ENCODE measurements at regions not wholly inside any gene's neighbourhood (a gene's known extent, or its start where the extent isn't known, plus 50 kb on each side); places are given as distances from the start of the nearest gene placed in this dataset.

GRCh38 chr14:98477935-98478334, 794.1 kb downstream of the BCL11B start:
- no peak overlapping the region for H3K27ac ChIP-seq (ENCODE audit: low read depth in 1 of 3, low read length in 2 of 3)
- no peaks in the 10 kb centered on the region for H3K27me3 ChIP-seq (ENCODE audit: control insufficient read depth in 3 of 3, insufficient read depth in 3 of 3, low read length in 3 of 3)
- DNase-seq (no peak), FAIRE-seq (no peak)
- H3K4me1 ChIP-seq (ENCODE audit: control insufficient read depth in 3 of 3, insufficient read depth in 2 of 3, low read depth in 1 of 3, low read length in 2 of 3) = no peaks in the 10 kb centered on the region
- no peaks in the 10 kb centered on the region for H3K9me3 ChIP-seq (ENCODE audit: control insufficient read depth in 2 of 2, insufficient read depth in 1 of 2, low read depth in 1 of 2, low read length in 1 of 2)
- 84 to 89% (median 87%) methylated on average over 5 of the region's 5 CpGs for WGBS, 3 donors
- H3K36me3 ChIP-seq (ENCODE audit: control insufficient read depth in 3 of 3, insufficient read depth in 2 of 3, low read depth in 1 of 3, low read length in 3 of 3) = no peaks in the 10 kb centered on the region
- H3K4me3 ChIP-seq (ENCODE audit: low read depth in 1 of 3, low read length in 3 of 3) = no peak overlapping the region

GRCh38 chr14:98489115-98489514, 782.9 kb downstream of the BCL11B start:
- no peaks in the 10 kb centered on the region for H3K9me3 ChIP-seq (ENCODE audit: control insufficient read depth in 2 of 2, insufficient read depth in 1 of 2, low read depth in 1 of 2, low read length in 1 of 2)
- no peaks in the 10 kb centered on the region for H3K4me1 ChIP-seq (ENCODE audit: control insufficient read depth in 3 of 3, insufficient read depth in 2 of 3, low read depth in 1 of 3, low read length in 2 of 3)
- no peak for FAIRE-seq
- H3K36me3 ChIP-seq (ENCODE audit: control insufficient read depth in 3 of 3, insufficient read depth in 2 of 3, low read depth in 1 of 3, low read length in 3 of 3) = no peaks in the 10 kb centered on the region
- H3K27ac ChIP-seq (ENCODE audit: low read depth in 1 of 3, low read length in 2 of 3) = no peak overlapping the region
- no peak for DNase-seq
- H3K4me3 ChIP-seq (ENCODE audit: low read depth in 1 of 3, low read length in 3 of 3) = no peak overlapping the region
- 72 to 82% (median 79%) methylated on average over 4 of the region's 4 CpGs for WGBS, 3 donors
- no peaks in the 10 kb centered on the region for H3K27me3 ChIP-seq (ENCODE audit: control insufficient read depth in 3 of 3, insufficient read depth in 3 of 3, low read length in 3 of 3)

- H3K4me3 ChIP-seq (ENCODE audit: low read depth in 1 of 3, low read length in 3 of 3) = no peak overlapping the region
- no peaks in the 10 kb centered on the region for H3K27me3 ChIP-seq (ENCODE audit: control insufficient read depth in 3 of 3, insufficient read depth in 3 of 3, low read length in 3 of 3)
- no peaks in the 10 kb centered on the region for H3K9me3 ChIP-seq (ENCODE audit: control insufficient read depth in 2 of 2, insufficient read depth in 1 of 2, low read depth in 1 of 2, low read length in 1 of 2)
- 77 to 84% (median 77%) methylated on average over 5 of the region's 5 CpGs for WGBS, 3 donors
- no peaks in the 10 kb centered on the region for H3K4me1 ChIP-seq (ENCODE audit: control insufficient read depth in 3 of 3, insufficient read depth in 2 of 3, low read depth in 1 of 3, low read length in 2 of 3)
- no peak overlapping the region for H3K27ac ChIP-seq (ENCODE audit: low read depth in 1 of 3, low read length in 2 of 3)
- FAIRE-seq = no peak
- DNase-seq = peak in 1 of 2 donors; percentile 3
- no peaks in the 10 kb centered on the region for H3K36me3 ChIP-seq (ENCODE audit: control insufficient read depth in 3 of 3, insufficient read depth in 2 of 3, low read depth in 1 of 3, low read length in 3 of 3)
Observed at GRCh38 chr14:98494582-98494981, 777.4 kb downstream of the BCL11B start.

- no peaks in the 10 kb centered on the region for H3K4me1 ChIP-seq (ENCODE audit: control insufficient read depth in 3 of 3, insufficient read depth in 2 of 3, low read depth in 1 of 3, low read length in 2 of 3)
- no peak for FAIRE-seq
- H3K27me3 ChIP-seq (ENCODE audit: control insufficient read depth in 3 of 3, insufficient read depth in 3 of 3, low read length in 3 of 3) = no peaks in the 10 kb centered on the region
- no peaks in the 10 kb centered on the region for H3K9me3 ChIP-seq (ENCODE audit: control insufficient read depth in 2 of 2, insufficient read depth in 1 of 2, low read depth in 1 of 2, low read length in 1 of 2)
- no peak overlapping the region for H3K4me3 ChIP-seq (ENCODE audit: low read depth in 1 of 3, low read length in 3 of 3)
- H3K27ac ChIP-seq (ENCODE audit: low read depth in 1 of 3, low read length in 2 of 3) = no peak overlapping the region
- WGBS, 3 donors = 52 to 75% (median 62%) methylated on average over 7 of the region's 7 CpGs
- DNase-seq = no peak
- no peaks in the 10 kb centered on the region for H3K36me3 ChIP-seq (ENCODE audit: control insufficient read depth in 3 of 3, insufficient read depth in 2 of 3, low read depth in 1 of 3, low read length in 3 of 3)
Observed at GRCh38 chr14:98498019-98498885, 773.7 kb downstream of the BCL11B start.

GRCh38 chr14:98501335-98501734, 770.7 kb downstream of the BCL11B start:
- FAIRE-seq = no peak
- Histone ChIP-seq H3K4me3 (ENCODE audit: low read depth in 1 of 3, low read length in 3 of 3) (no peak overlapping the region), H3K36me3 (ENCODE audit: control insufficient read depth in 3 of 3, insufficient read depth in 2 of 3, low read depth in 1 of 3, low read length in 3 of 3) (no peaks in the 10 kb centered on the region), H3K27me3 (ENCODE audit: control insufficient read depth in 3 of 3, insufficient read depth in 3 of 3, low read length in 3 of 3) (no peaks in the 10 kb centered on the region), H3K9me3 (ENCODE audit: control insufficient read depth in 2 of 2, insufficient read depth in 1 of 2, low read depth in 1 of 2, low read length in 1 of 2) (no peaks in the 10 kb centered on the region), H3K4me1 (ENCODE audit: control insufficient read depth in 3 of 3, insufficient read depth in 2 of 3, low read depth in 1 of 3, low read length in 2 of 3) (no peaks in the 10 kb centered on the region), H3K27ac (ENCODE audit: low read depth in 1 of 3, low read length in 2 of 3) (no peak overlapping the region)
- WGBS, 3 donors = 73 to 86% (median 77%) methylated on average over 7 of the region's 7 CpGs
- DNase-seq = no peak

- Histone ChIP-seq H3K9me3 (ENCODE audit: control insufficient read depth in 2 of 2, insufficient read depth in 1 of 2, low read depth in 1 of 2, low read length in 1 of 2) (no peaks in the 10 kb centered on the region), H3K4me1 (ENCODE audit: control insufficient read depth in 3 of 3, insufficient read depth in 2 of 3, low read depth in 1 of 3, low read length in 2 of 3) (no peaks in the 10 kb centered on the region), H3K36me3 (ENCODE audit: control insufficient read depth in 3 of 3, insufficient read depth in 2 of 3, low read depth in 1 of 3, low read length in 3 of 3) (no peaks in the 10 kb centered on the region), H3K27ac (ENCODE audit: low read depth in 1 of 3, low read length in 2 of 3) (no peak overlapping the region), H3K27me3 (ENCODE audit: control insufficient read depth in 3 of 3, insufficient read depth in 3 of 3, low read length in 3 of 3) (no peaks in the 10 kb centered on the region), H3K4me3 (ENCODE audit: low read depth in 1 of 3, low read length in 3 of 3) (no peak overlapping the region)
- DNase-seq (no peak), FAIRE-seq (no peak)
- 88 to 92% (median 91%) methylated on average over 4 of the region's 4 CpGs for WGBS, 3 donors
Observed at GRCh38 chr14:98501836-98502235, 770.2 kb downstream of the BCL11B start.

- Histone ChIP-seq H3K36me3 (ENCODE audit: control insufficient read depth in 3 of 3, insufficient read depth in 2 of 3, low read depth in 1 of 3, low read length in 3 of 3) (no peaks in the 10 kb centered on the region), H3K27ac (ENCODE audit: low read depth in 1 of 3, low read length in 2 of 3) (no peak overlapping the region), H3K27me3 (ENCODE audit: control insufficient read depth in 3 of 3, insufficient read depth in 3 of 3, low read length in 3 of 3) (no peaks in the 10 kb centered on the region), H3K4me3 (ENCODE audit: low read depth in 1 of 3, low read length in 3 of 3) (no peak overlapping the region), H3K4me1 (ENCODE audit: control insufficient read depth in 3 of 3, insufficient read depth in 2 of 3, low read depth in 1 of 3, low read length in 2 of 3) (no peaks in the 10 kb centered on the region), H3K9me3 (ENCODE audit: control insufficient read depth in 2 of 2, insufficient read depth in 1 of 2, low read depth in 1 of 2, low read length in 1 of 2) (no peaks in the 10 kb centered on the region)
- no peak for DNase-seq
- WGBS, 3 donors = 84 to 88% (median 86%) methylated on average over 6 of the region's 6 CpGs
- no peak for FAIRE-seq
Observed at GRCh38 chr14:98503086-98503815, 768.7 kb downstream of the BCL11B start.

GRCh38 chr14:98507264-98507663, 764.7 kb downstream of the BCL11B start:
- no peak for DNase-seq
- H3K27me3 ChIP-seq (ENCODE audit: control insufficient read depth in 3 of 3, insufficient read depth in 3 of 3, low read length in 3 of 3) = no peaks in the 10 kb centered on the region
- H3K36me3 ChIP-seq (ENCODE audit: control insufficient read depth in 3 of 3, insufficient read depth in 2 of 3, low read depth in 1 of 3, low read length in 3 of 3) = no peaks in the 10 kb centered on the region
- no peak for FAIRE-seq
- H3K4me1 ChIP-seq (ENCODE audit: control insufficient read depth in 3 of 3, insufficient read depth in 2 of 3, low read depth in 1 of 3, low read length in 2 of 3) = no peaks in the 10 kb centered on the region
- H3K4me3 ChIP-seq (ENCODE audit: low read depth in 1 of 3, low read length in 3 of 3) = no peak overlapping the region
- no peak overlapping the region for H3K27ac ChIP-seq (ENCODE audit: low read depth in 1 of 3, low read length in 2 of 3)
- WGBS, 3 donors = 58 to 71% (median 61%) methylated on average over 2 of the region's 2 CpGs
- no peaks in the 10 kb centered on the region for H3K9me3 ChIP-seq (ENCODE audit: control insufficient read depth in 2 of 2, insufficient read depth in 1 of 2, low read depth in 1 of 2, low read length in 1 of 2)
